SKM-1 treated with dmso at 0.1 percent for 144 hours (cell line): ENCODE measurements at regions not wholly inside any gene's neighbourhood (a gene's known extent, or its start where the extent isn't known, plus 50 kb on each side); places are given as distances from the start of the nearest gene placed in this dataset.

Source experiments
- DNase-seq: peaks from one replicate; lab custom pipeline; 2025; ENCODE audit not compliant: unreplicated experiment; lab: John Stamatoyannopoulos, UW

- DNase-seq = no peak
These were observed 95.9 kb upstream of the PPP2R5A start for GRCh38 chr1:212189352-212189738.

- DNase-seq = no peak
These were observed 95.0 kb upstream of the PPP2R5A start for GRCh38 chr1:212190169-212190568.

- no peak for DNase-seq
These were observed 92.8 kb upstream of the PPP2R5A start for GRCh38 chr1:212192261-212192998.

- DNase-seq = no peak
These were observed 88.9 kb upstream of the PPP2R5A start for GRCh38 chr1:212196355-212196754.

DNA sequence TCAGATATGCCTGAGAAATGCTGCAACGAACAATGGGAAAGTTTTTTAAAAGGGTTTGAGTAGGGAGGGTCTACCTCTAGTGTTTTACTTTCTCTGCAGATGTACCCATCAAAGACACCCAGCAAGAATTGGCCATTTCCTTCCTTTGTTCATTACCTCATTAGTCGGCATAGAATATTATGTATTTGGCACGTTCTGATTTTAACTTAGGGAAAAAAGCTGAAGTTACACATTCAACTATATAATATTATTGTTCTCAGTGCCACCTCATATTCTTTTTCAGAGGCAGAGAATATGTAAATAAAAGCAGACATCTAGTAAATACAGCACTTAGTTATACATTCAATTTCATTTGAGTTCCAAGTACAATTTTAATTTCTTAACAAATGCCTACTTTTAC, 83.7 kb upstream of the PPP2R5A start:
- DNase-seq = no peak

GRCh38 chr1:212203630-212204029, 81.6 kb upstream of the PPP2R5A start:
- no peak for DNase-seq

- DNase-seq = no peak
These were observed 80.2 kb upstream of the PPP2R5A start for GRCh38 chr1:212205006-212205405.

- DNase-seq = no peak
These were observed 79.4 kb upstream of the PPP2R5A start for GRCh38 chr1:212205843-212206242.

DNA sequence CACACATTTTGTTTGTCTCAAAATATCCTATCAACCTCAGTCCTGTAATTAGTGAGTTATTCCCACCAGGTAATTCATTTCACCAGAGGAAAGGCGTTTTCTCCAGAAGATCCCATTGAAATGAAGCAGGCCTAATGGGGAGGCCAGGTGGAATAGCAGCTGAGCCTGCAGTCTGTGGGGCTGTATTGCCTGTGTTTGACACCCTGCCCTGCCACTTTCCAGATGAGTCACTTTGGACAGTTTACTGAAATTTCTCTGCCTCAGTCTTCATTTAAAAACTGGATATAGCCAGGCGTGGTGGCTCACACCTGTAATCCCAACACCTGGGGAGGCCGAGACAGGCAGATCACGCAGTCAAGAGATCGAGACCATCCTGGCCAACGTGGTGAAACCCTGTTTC, 78.1 kb upstream of the PPP2R5A start:
- no peak for DNase-seq

- DNase-seq = no peak
These were observed 77.2 kb upstream of the PPP2R5A start for GRCh38 chr1:212207822-212208520.

- no peak for DNase-seq
These were observed 76.1 kb upstream of the PPP2R5A start for GRCh38 chr1:212208978-212209644.

DNA sequence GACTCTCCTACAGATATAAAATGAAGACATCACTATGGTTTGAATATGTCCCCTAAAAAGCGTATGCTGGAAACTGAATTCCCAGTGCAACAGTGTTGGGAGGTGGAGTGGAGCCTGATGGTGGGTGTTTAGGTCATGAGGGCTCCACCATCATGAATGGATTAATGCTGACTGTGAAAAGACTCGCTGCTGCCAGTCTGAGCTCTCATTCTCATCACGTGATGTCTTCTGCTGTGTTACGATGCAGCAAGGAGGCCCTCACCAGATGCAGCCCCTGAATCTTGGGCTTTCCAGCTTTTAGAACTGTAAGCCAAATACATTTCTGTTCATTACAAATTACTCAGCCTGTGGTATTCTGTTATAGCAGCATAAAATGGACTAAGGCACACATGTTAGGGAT, 73.8 kb upstream of the PPP2R5A start:
- no peak for DNase-seq

DNA sequence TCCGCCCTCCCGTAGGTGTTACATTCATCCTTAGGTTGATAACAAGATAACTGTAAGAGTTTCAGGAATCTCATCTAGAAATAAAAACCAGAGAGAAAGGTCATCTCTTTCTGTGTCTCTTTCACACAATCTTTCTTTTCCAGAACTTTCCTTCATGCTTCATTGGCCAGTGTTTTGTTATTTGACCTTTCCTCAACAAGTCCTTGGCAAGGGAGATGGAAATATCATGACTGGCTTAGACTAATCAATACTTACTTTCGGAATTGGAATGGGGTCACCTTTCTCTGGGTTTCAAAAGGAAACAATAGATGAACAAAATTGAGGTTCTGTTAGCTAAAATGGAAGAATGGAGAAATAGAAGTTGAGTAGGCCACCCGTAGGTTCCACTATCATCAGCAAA, 72.9 kb upstream of the PPP2R5A start:
- DNase-seq = no peak

DNA sequence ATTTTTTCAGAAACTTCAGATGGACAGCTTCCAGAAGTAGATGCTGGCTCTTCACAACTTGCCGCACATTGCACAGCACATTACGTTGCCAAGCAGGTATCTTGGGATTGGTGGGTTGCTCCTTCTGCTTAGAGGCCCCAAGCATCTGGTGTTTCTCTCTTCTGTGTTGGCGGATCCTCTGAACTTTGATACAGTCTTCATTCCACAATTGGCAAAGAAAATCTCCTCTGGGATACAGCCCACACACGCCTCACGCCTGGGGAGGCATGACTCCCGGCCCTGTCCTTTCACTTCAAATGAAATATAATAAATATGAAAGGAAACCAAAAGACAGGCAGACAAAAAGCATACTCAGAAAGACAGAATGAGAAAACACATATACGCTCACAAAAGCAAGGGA, 72.3 kb upstream of the PPP2R5A start:
- no peak for DNase-seq

DNA sequence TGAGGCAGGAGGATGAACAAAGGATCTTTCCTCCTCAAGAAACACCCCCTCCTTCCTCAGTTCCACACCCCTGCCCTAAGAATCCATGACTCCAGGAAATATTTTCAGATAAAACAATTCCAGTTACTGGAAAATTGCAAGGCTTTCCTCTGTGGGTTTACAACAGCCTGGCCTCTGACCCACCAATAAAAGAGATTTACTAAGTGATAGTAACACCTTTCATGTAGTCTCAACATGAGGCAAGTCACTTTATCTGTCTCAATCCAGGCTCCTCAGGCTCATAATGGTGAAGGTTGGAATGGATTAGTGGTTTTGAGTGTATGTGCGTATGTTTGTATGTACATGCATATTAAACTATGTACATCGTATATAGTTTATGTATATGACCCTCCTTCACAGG, 71.4 kb upstream of the PPP2R5A start:
- DNase-seq = no peak

DNA sequence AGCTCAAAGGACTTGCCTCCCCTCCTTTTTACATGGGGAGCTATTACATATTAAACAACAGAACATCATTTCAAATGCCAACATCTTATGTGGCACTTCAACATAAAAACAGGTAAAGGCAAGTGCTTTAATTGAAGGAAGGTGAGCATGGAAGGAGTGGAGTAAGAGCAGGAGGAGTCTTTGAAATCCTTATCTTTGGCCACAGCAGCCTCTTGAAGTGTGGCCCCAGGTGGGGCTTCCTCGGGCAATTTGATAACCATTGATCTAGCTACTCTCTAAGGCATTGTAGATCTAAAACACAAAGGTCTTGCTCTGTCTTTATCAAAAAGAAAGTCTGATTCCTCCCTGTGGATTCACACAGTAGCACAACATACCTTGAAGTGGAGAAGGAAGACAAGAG, 70.9 kb upstream of the PPP2R5A start:
- DNase-seq = no peak

DNA sequence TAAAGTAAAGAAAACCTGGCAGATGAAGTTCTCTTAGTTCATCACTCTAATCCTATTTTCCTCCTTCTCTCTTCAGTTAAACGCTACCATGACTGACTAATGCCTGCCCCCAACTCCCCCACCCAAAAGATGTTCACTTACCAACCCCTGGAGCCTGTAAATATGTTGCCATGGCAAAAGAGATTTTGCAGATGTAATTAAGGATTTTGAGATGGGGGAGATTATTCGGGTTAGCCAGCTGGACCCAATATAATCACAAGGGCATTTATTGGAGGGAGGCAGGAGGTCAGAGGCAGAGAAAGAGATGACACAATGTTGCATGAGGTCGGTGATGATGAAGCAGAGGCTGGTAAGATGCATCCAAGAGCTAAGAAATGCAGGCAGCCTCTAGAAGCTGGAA, 69.3 kb upstream of the PPP2R5A start:
- no peak for DNase-seq

- DNase-seq = no peak
These were observed 67.6 kb upstream of the PPP2R5A start for GRCh38 chr1:212217633-212218032.

GRCh38 chr1:212218065-212218464, 67.1 kb upstream of the PPP2R5A start:
- no peak for DNase-seq

DNA sequence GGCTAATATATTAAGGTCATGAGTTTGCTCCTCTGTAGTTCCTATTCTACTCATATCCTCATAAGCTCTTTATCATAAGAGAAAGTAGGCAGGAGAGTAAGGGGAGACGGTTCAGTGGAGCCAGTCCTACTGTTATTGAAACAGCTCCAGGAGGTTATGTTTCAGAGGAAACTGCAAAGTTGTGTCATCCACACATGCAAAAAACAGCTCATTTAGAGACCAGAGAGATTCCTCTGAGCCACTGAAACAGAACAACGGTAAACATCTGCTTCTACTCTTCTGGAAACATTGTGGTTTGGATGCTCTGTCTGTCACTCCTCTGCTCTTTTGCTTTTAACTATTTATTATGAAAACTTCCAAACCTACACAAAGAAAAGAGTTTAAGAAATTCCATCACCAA, 66.3 kb upstream of the PPP2R5A start:
- DNase-seq = no peak

DNA sequence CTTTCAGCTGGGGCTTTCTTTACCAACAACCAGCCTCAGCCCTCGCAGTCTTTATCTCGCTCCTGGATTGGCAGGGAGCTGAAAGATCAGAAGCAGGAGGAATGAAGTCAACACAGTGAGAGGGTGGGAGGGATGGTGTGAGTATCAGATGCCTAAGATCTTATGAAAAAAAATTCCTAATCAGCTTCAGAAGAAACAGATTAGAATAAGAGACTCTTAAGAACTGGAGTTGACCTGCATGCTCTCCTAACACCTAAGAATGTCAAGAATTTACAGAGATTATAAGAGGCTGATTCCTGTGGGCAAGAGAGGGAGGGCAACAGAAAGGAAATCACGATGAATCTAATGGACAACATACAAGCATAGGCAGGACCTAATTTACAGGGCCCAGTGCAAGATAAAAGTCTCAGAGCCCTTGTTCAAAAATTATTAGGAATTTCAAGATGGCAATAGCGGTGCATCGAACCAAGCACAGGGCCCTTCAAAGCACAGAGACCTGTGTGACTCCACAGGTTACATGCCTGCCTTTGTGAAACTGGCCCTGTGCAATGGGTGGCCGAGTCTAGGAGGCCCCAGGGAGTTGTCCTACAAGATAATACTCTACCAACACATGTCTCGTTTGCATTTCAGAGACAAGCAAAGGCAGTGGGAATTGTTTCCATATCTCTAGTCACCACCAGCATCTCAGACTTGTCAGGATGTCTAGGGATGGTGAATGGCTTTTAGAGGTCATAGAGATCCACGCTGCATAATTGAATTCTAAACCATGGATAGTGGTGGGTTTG, 65.3 kb upstream of the PPP2R5A start:
- no peak for DNase-seq

GRCh38 chr1:212221801-212222200, 63.4 kb upstream of the PPP2R5A start:
- no peak for DNase-seq
